ENCODE measurements at regions not wholly inside any gene's neighbourhood (a gene's known extent, or its start where the extent isn't known, plus 50 kb on each side); places are given as distances from the start of the nearest gene placed in this dataset.

GRCh38 chr1:239982762-239983161 is 108.9 kb upstream of the FMN2 start:
- no peak for TF ChIP-seq EZH2 (IDR thresholded peaks at IDR 0.05; ENCODE audit: low read length)
- TF ChIP-seq, protein P1, sequence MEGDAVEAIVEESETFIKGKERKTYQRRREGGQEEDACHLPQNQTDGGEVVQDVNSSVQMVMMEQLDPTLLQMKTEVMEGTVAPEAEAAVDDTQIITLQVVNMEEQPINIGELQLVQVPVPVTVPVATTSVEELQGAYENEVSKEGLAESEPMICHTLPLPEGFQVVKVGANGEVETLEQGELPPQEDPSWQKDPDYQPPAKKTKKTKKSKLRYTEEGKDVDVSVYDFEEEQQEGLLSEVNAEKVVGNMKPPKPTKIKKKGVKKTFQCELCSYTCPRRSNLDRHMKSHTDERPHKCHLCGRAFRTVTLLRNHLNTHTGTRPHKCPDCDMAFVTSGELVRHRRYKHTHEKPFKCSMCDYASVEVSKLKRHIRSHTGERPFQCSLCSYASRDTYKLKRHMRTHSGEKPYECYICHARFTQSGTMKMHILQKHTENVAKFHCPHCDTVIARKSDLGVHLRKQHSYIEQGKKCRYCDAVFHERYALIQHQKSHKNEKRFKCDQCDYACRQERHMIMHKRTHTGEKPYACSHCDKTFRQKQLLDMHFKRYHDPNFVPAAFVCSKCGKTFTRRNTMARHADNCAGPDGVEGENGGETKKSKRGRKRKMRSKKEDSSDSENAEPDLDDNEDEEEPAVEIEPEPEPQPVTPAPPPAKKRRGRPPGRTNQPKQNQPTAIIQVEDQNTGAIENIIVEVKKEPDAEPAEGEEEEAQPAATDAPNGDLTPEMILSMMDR (optimal IDR thresholded peaks at IDR 0.05 in 1 of 3, IDR thresholded peaks at IDR 0.05 in 1 of 3, conservative IDR thresholded peaks at IDR 0.05 in 1 of 3; ENCODE audit: extremely low read depth in 1 of 3, insufficient read depth in 2 of 3, low read length in 3 of 3) = no peak

Data from keratinocyte (primary cell).